NCI-H446 treated with DMSO at 0.1 percent for 48 hours (cell line): ENCODE measurements at regions not wholly inside any gene's neighbourhood (a gene's known extent, or its start where the extent isn't known, plus 50 kb on each side); places are given as distances from the start of the nearest gene placed in this dataset.

Experiments used
- DNase-seq: peaks from one replicate; lab custom pipeline; 2025; lab: John Stamatoyannopoulos, UW

DNA sequence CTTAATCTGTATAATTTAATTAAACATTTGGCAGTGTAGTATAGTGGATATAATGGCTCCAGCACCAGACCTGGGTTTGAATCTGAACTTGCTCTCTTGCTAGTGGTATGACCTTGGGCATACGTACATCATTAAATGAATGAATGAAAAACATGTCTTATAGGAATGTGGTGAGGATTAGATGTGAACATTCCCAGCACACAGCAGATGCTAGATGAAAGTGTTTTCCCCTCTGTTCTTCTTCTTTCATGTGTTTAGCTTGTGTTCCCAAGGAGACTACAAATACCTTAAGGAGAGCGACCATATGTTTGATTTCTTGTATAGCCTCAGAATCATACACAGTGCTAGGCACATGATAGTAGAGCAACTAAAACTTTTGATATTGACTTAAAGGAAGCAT is 56.5 kb downstream of the CT47B1 start:
- DNase-seq = no peak

DNA sequence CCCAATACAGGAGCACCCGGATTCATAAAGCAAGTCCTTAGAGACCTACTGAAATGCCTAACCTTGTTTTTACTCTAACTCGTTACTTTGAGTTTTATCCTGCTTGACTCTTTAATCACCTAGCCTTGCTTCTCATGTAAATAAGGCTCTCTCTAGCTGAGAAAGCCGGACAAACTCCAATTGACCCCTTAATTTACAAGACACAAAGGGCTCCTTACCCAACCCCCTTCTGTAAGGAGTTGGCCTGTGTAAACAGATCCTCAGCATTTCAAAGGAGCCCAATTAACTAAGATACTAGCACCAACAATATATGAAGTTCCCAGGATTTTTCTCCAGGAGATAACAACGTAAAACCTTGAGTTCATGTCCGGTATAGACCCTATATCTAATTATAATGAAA is 61.7 kb downstream of the CT47B1 start:
- no peak for DNase-seq

DNA sequence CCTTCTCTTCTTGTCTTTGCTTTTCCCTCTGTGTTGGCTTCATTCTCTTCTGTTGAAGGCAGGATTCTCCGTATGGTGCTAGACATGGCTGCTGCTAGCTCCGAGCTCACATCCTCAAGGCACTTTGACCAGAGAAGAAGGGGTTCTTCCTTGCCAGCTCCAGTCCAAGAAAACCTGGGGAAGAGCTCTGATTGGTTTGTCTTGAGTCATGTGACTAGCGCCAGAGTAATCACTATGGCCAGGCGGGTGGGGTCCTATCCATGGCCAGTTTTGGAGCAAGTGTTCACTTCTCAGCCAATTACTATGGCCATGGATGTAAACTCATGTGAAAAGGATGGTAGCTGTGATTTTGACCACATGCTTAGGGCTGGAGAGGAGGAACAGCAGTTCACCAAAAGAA is 74.2 kb downstream of the CT47B1 start:
- DNase-seq = no peak

DNA sequence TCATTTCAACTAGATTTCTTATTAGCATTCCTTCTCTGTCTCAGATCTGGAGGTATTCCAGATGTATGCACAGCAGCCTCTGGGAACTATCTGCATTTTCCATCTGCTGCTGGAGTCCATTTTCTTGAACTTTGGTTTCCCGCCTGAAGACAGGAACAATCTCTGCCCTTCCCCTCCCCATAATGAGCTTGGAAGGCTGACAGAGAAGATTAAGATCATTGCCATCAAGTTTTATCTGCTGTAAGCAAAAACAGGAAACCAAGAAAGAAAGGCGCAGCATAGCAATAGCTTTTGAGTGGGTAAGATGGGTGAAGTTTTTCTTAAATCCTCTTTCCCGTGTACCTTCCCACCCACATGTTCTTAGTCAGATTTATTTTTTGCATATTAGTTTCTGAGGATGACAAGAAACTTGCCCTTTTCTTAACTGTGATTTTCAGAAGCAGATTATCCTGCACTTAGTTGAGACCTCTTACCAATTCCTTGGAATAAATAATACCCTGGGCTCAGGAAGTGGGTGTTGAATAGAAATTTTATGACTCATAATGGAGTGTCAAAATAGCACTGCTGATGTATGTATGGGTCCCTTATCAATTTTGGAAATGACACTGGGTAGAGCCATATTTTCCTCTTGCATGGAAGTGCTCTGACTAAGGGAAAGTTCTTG is 78.3 kb downstream of the CT47B1 start:
- no peak for DNase-seq

GRCh38 chrX:120795301-120795700 is 80.4 kb downstream of the CT47B1 start:
- DNase-seq = no peak

GRCh38 chrX:120794525-120794975 is 81.1 kb downstream of the CT47B1 start:
- no peak for DNase-seq

DNA sequence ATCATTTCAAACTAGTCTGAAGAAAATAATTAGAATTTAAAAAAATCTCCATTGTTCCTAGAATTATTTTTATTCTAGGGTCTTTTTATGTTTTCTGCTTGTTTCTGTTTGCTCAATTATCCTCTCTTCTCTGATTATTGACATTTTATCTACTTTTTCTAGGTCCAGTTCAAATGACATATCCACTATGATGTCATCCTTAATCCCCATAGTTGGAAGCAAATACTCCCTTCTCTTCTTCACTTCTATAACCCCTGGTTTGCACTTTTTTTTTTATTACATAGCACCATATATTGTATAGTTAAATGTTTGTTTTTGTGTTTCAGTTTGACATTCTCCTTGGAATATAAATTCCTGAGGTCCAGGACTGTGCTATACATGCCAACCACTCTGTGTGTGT is 82.6 kb downstream of the CT47B1 start:
- DNase-seq = no peak

GRCh38 chrX:120791013-120791643 is 84.5 kb downstream of the CT47B1 start:
- DNase-seq = peak; percentile 34

DNA sequence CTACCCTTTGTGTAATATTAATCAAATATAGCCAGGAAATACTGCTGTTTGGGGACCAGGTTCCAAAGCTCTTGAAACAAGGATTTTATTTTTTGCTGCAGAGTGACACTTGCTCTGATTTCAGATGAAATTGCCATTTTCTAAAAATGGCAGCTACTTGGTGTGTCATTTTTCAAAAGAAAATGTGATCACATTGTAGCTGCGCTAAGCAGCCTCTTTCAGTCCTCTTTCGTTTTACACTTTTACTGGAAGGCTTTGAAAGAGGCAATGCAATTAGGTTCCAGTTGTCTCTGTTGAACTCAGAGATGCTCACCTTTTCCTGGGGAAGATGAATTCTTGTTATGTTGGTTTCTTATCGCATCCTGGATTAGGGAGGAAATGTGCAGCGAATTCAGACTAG is 85.1 kb downstream of the CT47B1 start:
- no peak for DNase-seq

- DNase-seq = peak; percentile 19
Measured at GRCh38 chrX:120790118-120790517, 85.5 kb downstream of the CT47B1 start.

- DNase-seq = no peak
Measured at GRCh38 chrX:120781403-120781802, 94.3 kb downstream of the CT47B1 start.

DNA sequence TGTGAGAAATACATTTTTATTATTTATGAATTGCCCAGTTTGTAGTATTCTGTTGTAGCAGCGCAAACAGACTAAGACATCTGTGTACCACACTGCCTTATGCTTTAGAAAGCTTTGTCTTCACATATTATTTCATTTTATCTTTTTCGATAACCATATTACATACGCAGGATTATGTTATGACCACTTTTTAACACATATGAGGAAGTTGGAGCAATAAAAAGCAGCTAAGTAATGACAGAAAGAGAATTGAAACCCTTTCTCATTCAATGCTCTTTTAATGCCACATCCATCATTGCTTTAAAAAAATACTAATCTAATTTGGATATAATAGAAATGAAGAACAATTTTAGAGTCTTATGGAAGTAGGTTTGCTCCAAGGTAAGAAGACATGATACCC is 99.7 kb downstream of the CT47B1 start:
- no peak for DNase-seq

- DNase-seq = no peak
Measured at GRCh38 chrX:120774606-120775005, 101.1 kb downstream of the CT47B1 start.

- no peak for DNase-seq
Measured at GRCh38 chrX:120773801-120774200, 101.9 kb downstream of the CT47B1 start.

GRCh38 chrX:120769576-120770341 is 105.9 kb downstream of the CT47B1 start:
- no peak for DNase-seq

- no peak for DNase-seq
Measured at GRCh38 chrX:120768681-120769080, 107.0 kb downstream of the CT47B1 start.

- DNase-seq = no peak
Measured at GRCh38 chrX:120768254-120768653, 107.4 kb downstream of the CT47B1 start.

DNA sequence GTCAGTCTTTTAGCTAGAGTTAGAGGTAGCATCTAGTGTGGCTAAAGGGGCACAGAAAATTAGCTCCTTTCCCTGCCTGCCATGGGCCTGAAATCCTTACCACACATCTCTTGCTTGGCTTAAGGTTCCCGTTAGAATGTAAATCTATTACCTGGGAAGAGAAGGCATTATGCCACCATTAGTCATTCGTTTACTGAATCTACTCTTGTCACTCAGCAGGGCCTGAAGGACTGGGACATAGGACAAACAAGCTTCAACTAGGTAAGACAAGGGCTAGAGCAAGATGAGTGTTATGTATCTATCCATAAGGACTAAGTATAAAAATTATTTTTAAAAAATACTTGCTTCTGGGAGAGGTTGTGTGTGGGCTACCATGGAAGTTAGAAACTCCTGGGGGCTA is 112.4 kb downstream of the CT47B1 start:
- no peak for DNase-seq

- DNase-seq = no peak
Measured at GRCh38 chrX:120761810-120762209, 113.9 kb downstream of the CT47B1 start.

DNA sequence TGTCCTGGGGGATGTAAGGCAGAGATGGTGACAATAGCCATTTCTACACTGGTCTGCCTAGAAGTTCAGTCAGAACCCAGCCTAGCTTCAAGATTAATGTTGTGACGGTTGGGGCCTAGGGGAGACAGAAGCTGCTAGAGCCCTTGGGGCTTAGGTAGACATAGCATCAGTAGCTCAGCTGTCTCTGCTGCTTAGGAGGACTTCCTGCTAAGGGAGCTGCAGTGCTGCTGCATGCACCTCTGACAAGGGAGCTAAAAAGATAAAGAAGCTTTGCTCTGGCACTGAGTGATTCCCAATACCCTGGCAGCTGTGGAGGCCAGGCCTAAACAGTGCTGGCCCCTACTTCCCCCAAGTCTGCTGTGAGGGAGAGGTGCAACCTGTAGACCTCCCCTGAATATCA is 116.0 kb downstream of the CT47B1 start:
- DNase-seq = no peak

GRCh38 chrX:120755066-120755846 is 120.4 kb downstream of the CT47B1 start:
- no peak for DNase-seq
